SIG-M5 treated with dmso at 0.1 percent for 504 hours (cell line): ENCODE measurements at regions not wholly inside any gene's neighbourhood (a gene's known extent, or its start where the extent isn't known, plus 50 kb on each side); places are given as distances from the start of the nearest gene placed in this dataset.

Experiments used
- DNase-seq: peaks from one replicate; lab custom pipeline; 2025; ENCODE audit not compliant: unreplicated experiment; lab: John Stamatoyannopoulos, UW

- DNase-seq, result no peak
These were observed 708.0 kb downstream of the BCL11B start for GRCh38 chr14:98564006-98564405.

- DNase-seq, result no peak
These were observed 707.5 kb downstream of the BCL11B start for GRCh38 chr14:98564541-98564940.

- DNase-seq, result no peak
These were observed 700.9 kb downstream of the BCL11B start for GRCh38 chr14:98571104-98571503.

GRCh38 chr14:98573082-98573481, 698.9 kb downstream of the BCL11B start:
- DNase-seq, result no peak

- DNase-seq, result no peak
These were observed 695.5 kb downstream of the BCL11B start for GRCh38 chr14:98576463-98576862.

GRCh38 chr14:98578204-98578603, 693.8 kb downstream of the BCL11B start:
- DNase-seq, result no peak

GRCh38 chr14:98579140-98579539, 692.9 kb downstream of the BCL11B start:
- DNase-seq, result no peak

- DNase-seq, result no peak
These were observed 691.8 kb downstream of the BCL11B start for GRCh38 chr14:98580131-98580678.

- no peak for DNase-seq
These were observed 689.7 kb downstream of the BCL11B start for GRCh38 chr14:98582276-98582675.

GRCh38 chr14:98591161-98591560, 680.8 kb downstream of the BCL11B start:
- DNase-seq, result no peak

- no peak for DNase-seq
These were observed 679.3 kb downstream of the BCL11B start for GRCh38 chr14:98592611-98593170.

- DNase-seq, result no peak
These were observed 678.6 kb downstream of the BCL11B start for GRCh38 chr14:98593361-98593761.

- no peak for DNase-seq
These were observed 677.8 kb downstream of the BCL11B start for GRCh38 chr14:98594156-98594555.

GRCh38 chr14:98598576-98598975, 673.4 kb downstream of the BCL11B start:
- DNase-seq, result no peak

GRCh38 chr14:98599082-98599481, 672.9 kb downstream of the BCL11B start:
- no peak for DNase-seq

GRCh38 chr14:98602983-98603382, 669.0 kb downstream of the BCL11B start:
- DNase-seq, result no peak

- no peak for DNase-seq
These were observed 667.0 kb downstream of the BCL11B start for GRCh38 chr14:98605043-98605442.

GRCh38 chr14:98606041-98606640, 665.9 kb downstream of the BCL11B start:
- DNase-seq, result no peak

- DNase-seq, result no peak
These were observed 665.2 kb downstream of the BCL11B start for GRCh38 chr14:98606816-98607215.

GRCh38 chr14:98607341-98607910, 664.6 kb downstream of the BCL11B start:
- no peak for DNase-seq

GRCh38 chr14:98608071-98609060, 663.6 kb downstream of the BCL11B start:
- no peak for DNase-seq
